CD14-positive monocyte (primary cell): ENCODE measurements at regions not wholly inside any gene's neighbourhood (a gene's known extent, or its start where the extent isn't known, plus 50 kb on each side); places are given as distances from the start of the nearest gene placed in this dataset.

Experiments
- DNase-seq, 3 donors: peaks; one replicate each; pipeline ENCODE4 v3.0.0-alpha.2; 2011 to 2022
- H2AFZ ChIP-seq: 2 replicates; pipeline ENCODE4 v1.6.0; 2012; ENCODE audit warnings: mild to moderate bottlenecking, low read depth, low read length, inconsistent platforms; ENCODE audit not compliant: insufficient read depth, poor library complexity, severe bottlenecking
- H3K27ac ChIP-seq, 2 donors: 1 replicate in 1 of 2; 2 replicates in 1 of 2; pipeline ENCODE4 v1.5.1; 2012 to 2013; ENCODE audit warnings: low read length in 2 of 2, control low read depth in 1 of 2, inconsistent platforms in 1 of 2, low read depth in 1 of 2, mild to moderate bottlenecking in 1 of 2
- H3K27me3 ChIP-seq, 2 donors: one replicate each; pipeline versions ENCODE4 v1.6.0 to v1.6.1; 2011 to 2013; ENCODE audit warnings: low read length in 2 of 2; ENCODE audit not compliant: control insufficient read depth in 2 of 2, insufficient read depth in 2 of 2
- H3K36me3 ChIP-seq, 2 donors: replicated peaks in 1 of 2; 1 replicate in 1 of 2; 2 replicates in 1 of 2; pipeline versions ENCODE4 v1.5.1 to v1.6.1; 2012 to 2013; ENCODE audit warnings: low read length in 2 of 2, control low read depth in 1 of 2, inconsistent platforms in 1 of 2, mild to moderate bottlenecking in 1 of 2; ENCODE audit not compliant: insufficient read depth in 2 of 2, control insufficient read depth in 1 of 2
- H3K4me1 ChIP-seq, 2 donors: 1 replicate in 1 of 2; 2 replicates in 1 of 2; pipeline versions ENCODE4 v1.5.1 to v1.6.1; 2012 to 2013; ENCODE audit warnings: low read length in 2 of 2, control low read depth in 1 of 2, inconsistent platforms in 1 of 2, mild to moderate bottlenecking in 1 of 2, moderate library complexity in 1 of 2; ENCODE audit not compliant: insufficient read depth in 2 of 2, control insufficient read depth in 1 of 2
- H3K4me2 ChIP-seq: replicated peaks from 2 replicates; pipeline ENCODE3; 2012; ENCODE audit warnings: low read length, moderate library complexity, mild to moderate bottlenecking; ENCODE audit not compliant: poor library complexity, severe bottlenecking; ENCODE audit errors: extremely low read depth
- H3K4me3 ChIP-seq, 3 experiments: fragments of 200-600 bp in 1 of 3; sonication (generic) in 1 of 3; replicated peaks in 1 of 3; 1 replicate in 2 of 3; 2 replicates in 1 of 3; pipeline ENCODE4 v1.5.1; 2011 to 2013; ENCODE audit warnings: low read length in 3 of 3, mild to moderate bottlenecking in 3 of 3, control low read depth in 2 of 3, low read depth in 2 of 3, inconsistent platforms in 1 of 3, moderate library complexity in 1 of 3
- H3K79me2 ChIP-seq: 2 replicates; pipeline ENCODE4 v1.6.0; 2012; ENCODE audit warnings: mild to moderate bottlenecking, control low read depth, inconsistent platforms, low read length, moderate library complexity; ENCODE audit not compliant: insufficient read depth
- H3K9ac ChIP-seq: 2 replicates; pipeline ENCODE4 v1.6.0; 2017; ENCODE audit warnings: low read length, mild to moderate bottlenecking; ENCODE audit not compliant: insufficient read depth, poor library complexity, severe bottlenecking
- H3K9me3 ChIP-seq, 2 donors: replicated peaks in 1 of 2; 1 replicate in 1 of 2; 2 replicates in 1 of 2; pipeline versions ENCODE4 v1.5.1 to v1.6.1; 2012 to 2013; ENCODE audit warnings: low read length in 2 of 2, control low read depth in 1 of 2; ENCODE audit not compliant: control insufficient read depth in 1 of 2, insufficient read depth in 1 of 2
- H4K20me1 ChIP-seq: 2 replicates; pipeline ENCODE4 v1.6.0; 2012; ENCODE audit warnings: mild to moderate bottlenecking, low read length, control low read depth, moderate library complexity; ENCODE audit not compliant: insufficient read depth
- H3K27ac Mint-ChIP-seq, 7 donors: one replicate each; pipeline ENCODE4 v1.8.0; 2020; ENCODE audit warnings: mild to moderate bottlenecking in 7 of 7, mixed read lengths in 7 of 7, moderate library complexity in 6 of 7, inconsistent platforms in 2 of 7
- H3K27me3 Mint-ChIP-seq, 3 donors: one replicate each; pipeline ENCODE4 v1.8.0; 2021 to 2022; ENCODE audit warnings: low read depth in 3 of 3, mild to moderate bottlenecking in 3 of 3, mixed read lengths in 3 of 3, moderate library complexity in 3 of 3, inconsistent platforms in 1 of 3
- H3K36me3 Mint-ChIP-seq, 2 donors: one replicate each; pipeline ENCODE4 v1.8.0; 2020; ENCODE audit warnings: mixed read lengths in 2 of 2, inconsistent platforms in 1 of 2, mild to moderate bottlenecking in 1 of 2
- H3K4me1 Mint-ChIP-seq: one replicate; pipeline ENCODE4 v1.8.0; 2020; ENCODE audit warnings: mild to moderate bottlenecking, mixed read lengths
- H3K4me3 Mint-ChIP-seq, 2 donors: one replicate each; pipeline ENCODE4 v1.8.0; 2020; ENCODE audit warnings: mild to moderate bottlenecking in 2 of 2, mixed read lengths in 2 of 2, moderate library complexity in 1 of 2
- H3K9me3 Mint-ChIP-seq, 7 donors: one replicate each; pipeline ENCODE4 v1.8.0; 2020 to 2022; ENCODE audit warnings: mixed read lengths in 7 of 7, mild to moderate bottlenecking in 6 of 7, moderate library complexity in 6 of 7, inconsistent platforms in 2 of 7
- CTCF ChIP-seq: fragments of 200-600 bp; IDR thresholded peaks from one replicate; pipeline ENCODE4 v1.8.0; 2022; ENCODE audit warnings: antibody characterized with exemption, mild to moderate bottlenecking
- WGBS: methylation state at CpG from one replicate; pipeline ENCODE4 v1.1.5; 2013; ENCODE audit warnings: missing lambda C conversion rate; ENCODE audit not compliant: insufficient coverage; 5-methylcytosine and 5-hydroxymethylcytosine counted together
- intact Hi-C, 2 donors: fragments of 100-400 bp; cut with micrococcal nuclease; formaldehyde crosslinking; loops; one replicate each; pipeline versions ENCODE4 v1.15.0 to v1.15.1; 2023

DNA sequence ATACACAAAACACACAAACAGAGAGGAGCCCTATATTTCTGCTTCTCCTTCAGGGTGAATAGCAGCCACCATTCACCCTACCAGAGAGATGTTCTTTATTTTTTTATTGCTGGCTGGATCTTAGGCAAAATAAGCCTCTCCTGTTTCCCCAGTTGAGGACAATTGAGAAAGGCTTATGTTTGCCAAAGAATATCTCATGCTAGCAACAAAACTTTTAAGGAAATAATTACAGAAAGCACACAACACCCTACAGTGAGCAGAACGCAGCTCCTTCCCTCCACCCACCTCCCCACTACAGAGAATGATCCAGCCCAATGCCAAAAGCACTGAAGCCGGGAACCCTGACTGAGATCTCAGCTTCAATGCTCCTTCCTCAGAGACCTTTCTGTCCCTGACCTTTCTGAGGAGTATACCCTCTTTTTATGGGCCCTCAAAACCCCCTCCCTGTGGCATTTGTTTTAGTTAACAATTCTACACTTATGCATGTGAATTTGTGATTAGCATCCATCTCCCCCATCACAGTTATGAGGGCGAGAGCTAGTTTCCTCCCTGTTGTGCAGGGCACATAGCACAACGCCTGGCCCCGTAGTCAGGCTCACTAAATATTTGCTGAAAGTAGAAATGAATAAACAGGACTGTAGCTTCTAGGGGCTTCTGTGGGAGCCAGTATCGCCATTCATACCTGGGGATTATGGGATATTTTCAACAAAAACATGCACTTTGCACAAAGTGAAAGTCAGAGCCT is 491.6 kb upstream of the CDH4 start:
- Mint-ChIP-seq H3K27ac (no peak overlapping the region), H3K4me1 (no peaks in the 10 kb centered on the region), H3K36me3 (no peaks in the 10 kb centered on the region), H3K4me3 (no peak overlapping the region), H3K9me3 (peaks cover 0 to 10% (median 7%) of the 10 kb centered on the region in 7 donors), H3K27me3 (peaks cover 0 to 2% (median 2%) of the 10 kb centered on the region in 3 donors)
- H3K36me3 ChIP-seq = no peaks in the 10 kb centered on the region
- WGBS = 94% methylated on average over 3 of the region's 6 CpGs
- DNase-seq = no peak
- no peaks in the 10 kb centered on the region for H4K20me1 ChIP-seq
- intact Hi-C loops = no loop called here
- H3K4me2 ChIP-seq = no peak overlapping the region
- no peak overlapping the region for H3K9ac ChIP-seq
- H3K79me2 ChIP-seq = no peaks in the 10 kb centered on the region
- H3K4me3 ChIP-seq = no peak overlapping the region
- no peak overlapping the region for H3K27ac ChIP-seq
- no peak for TF ChIP-seq CTCF
- H3K4me1 ChIP-seq = no peaks in the 10 kb centered on the region
- H3K27me3 ChIP-seq = no peaks in the 10 kb centered on the region
- no peak overlapping the region for H2AFZ ChIP-seq
- H3K9me3 ChIP-seq = peaks cover 0 to 10% of the 10 kb centered on the region in 2 donors

DNA sequence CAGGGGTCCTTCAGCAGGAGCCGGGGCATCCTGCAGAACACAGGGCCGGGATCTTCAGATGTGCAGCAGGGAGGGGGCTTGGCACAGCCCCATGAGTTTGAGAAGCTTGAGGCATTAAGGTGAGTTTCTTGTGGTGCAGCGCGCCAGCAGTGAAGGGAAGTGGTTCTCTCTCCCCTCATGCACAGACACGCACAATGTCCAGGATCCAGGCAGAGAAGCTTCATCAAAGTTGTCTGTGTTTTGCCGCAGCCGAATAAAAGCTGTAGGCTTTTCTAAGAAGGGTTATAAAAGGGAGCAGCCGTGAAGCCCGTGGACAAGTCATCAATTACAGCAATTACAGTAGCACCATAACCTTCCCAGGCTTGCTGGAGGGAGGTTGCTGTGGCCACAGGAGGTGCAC is 491.0 kb upstream of the CDH4 start:
- no peak for TF ChIP-seq CTCF

More for the DNA sequence above, 491.0 kb upstream of the CDH4 start:
- Histone ChIP-seq H3K9me3 (peaks cover 0 to 10% of the 10 kb centered on the region in 2 donors), H3K27me3 (no peaks in the 10 kb centered on the region), H3K4me3 (no peak overlapping the region), H3K27ac (no peak overlapping the region), H3K9ac (no peak overlapping the region), H3K36me3 (no peaks in the 10 kb centered on the region), H4K20me1 (no peaks in the 10 kb centered on the region), H3K4me2 (no peak overlapping the region), H3K4me1 (no peaks in the 10 kb centered on the region), H2AFZ (no peak overlapping the region), H3K79me2 (no peaks in the 10 kb centered on the region)
- Mint-ChIP-seq H3K27me3 (peaks cover 0 to 2% (median 2%) of the 10 kb centered on the region in 3 donors), H3K27ac (no peak overlapping the region), H3K9me3 (peaks cover 0 to 10% (median 7%) of the 10 kb centered on the region in 7 donors), H3K4me1 (no peaks in the 10 kb centered on the region), H3K4me3 (no peak overlapping the region), H3K36me3 (no peaks in the 10 kb centered on the region)
- intact Hi-C loops = no loop called here
- 89% methylated on average over 2 of the region's 9 CpGs for WGBS
- DNase-seq = no peak
